Prostate gland (tissue), 2 donors: ENCODE measurements at regions not wholly inside any gene's neighbourhood (a gene's known extent, or its start where the extent isn't known, plus 50 kb on each side); places are given as distances from the start of the nearest gene placed in this dataset.

Experiments
- POLR2AphosphoS5 ChIP-seq: sonication (generic); formaldehyde crosslinking; IDR thresholded peaks from one replicate; pipeline ENCODE4 v1.6.1; 2017; ENCODE audit warnings: antibody characterized with exemption
- TF ChIP-seq, protein P1 (sequence below), 4 experiments: fragments of 200-600 bp in 2 of 4; fragments of 450-650 bp in 2 of 4; sonication (generic) in 2 of 4; IDR thresholded peaks; 1 replicate in 3 of 4; 2 replicates in 1 of 4; pipeline ENCODE4 v1.5.1; 2016 to 2019; ENCODE audit warnings: antibody characterized with exemption in 4 of 4, mild to moderate bottlenecking in 2 of 4, moderate library complexity in 2 of 4

DNA sequence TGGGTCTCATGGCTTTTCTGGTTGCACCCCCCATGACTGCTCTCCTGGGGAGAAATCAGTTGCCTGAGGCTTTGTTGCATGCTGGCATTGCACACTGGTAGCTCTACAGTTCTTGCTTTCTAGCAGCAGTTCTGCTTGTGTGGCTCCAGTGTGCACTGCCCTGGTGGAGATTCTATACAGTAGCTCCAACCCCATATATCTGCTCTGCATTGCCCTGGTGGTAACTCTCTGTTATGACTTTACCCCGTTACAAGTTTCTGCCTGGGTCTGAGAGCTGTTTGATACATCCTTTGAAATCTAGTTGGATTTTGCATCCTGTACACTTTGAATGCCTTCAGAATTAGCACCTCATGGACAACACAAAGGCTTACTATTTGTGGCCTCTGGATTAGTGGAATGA, 241.4 kb upstream of the EPHA5 start:
- TF ChIP-seq, protein P1, sequence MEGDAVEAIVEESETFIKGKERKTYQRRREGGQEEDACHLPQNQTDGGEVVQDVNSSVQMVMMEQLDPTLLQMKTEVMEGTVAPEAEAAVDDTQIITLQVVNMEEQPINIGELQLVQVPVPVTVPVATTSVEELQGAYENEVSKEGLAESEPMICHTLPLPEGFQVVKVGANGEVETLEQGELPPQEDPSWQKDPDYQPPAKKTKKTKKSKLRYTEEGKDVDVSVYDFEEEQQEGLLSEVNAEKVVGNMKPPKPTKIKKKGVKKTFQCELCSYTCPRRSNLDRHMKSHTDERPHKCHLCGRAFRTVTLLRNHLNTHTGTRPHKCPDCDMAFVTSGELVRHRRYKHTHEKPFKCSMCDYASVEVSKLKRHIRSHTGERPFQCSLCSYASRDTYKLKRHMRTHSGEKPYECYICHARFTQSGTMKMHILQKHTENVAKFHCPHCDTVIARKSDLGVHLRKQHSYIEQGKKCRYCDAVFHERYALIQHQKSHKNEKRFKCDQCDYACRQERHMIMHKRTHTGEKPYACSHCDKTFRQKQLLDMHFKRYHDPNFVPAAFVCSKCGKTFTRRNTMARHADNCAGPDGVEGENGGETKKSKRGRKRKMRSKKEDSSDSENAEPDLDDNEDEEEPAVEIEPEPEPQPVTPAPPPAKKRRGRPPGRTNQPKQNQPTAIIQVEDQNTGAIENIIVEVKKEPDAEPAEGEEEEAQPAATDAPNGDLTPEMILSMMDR (IDR thresholded peaks at IDR 0.05): no peak
- no peak for TF ChIP-seq POLR2AphosphoS5
